ENCODE measurements at regions not wholly inside any gene's neighbourhood (a gene's known extent, or its start where the extent isn't known, plus 50 kb on each side); places are given as distances from the start of the nearest gene placed in this dataset.

DNA sequence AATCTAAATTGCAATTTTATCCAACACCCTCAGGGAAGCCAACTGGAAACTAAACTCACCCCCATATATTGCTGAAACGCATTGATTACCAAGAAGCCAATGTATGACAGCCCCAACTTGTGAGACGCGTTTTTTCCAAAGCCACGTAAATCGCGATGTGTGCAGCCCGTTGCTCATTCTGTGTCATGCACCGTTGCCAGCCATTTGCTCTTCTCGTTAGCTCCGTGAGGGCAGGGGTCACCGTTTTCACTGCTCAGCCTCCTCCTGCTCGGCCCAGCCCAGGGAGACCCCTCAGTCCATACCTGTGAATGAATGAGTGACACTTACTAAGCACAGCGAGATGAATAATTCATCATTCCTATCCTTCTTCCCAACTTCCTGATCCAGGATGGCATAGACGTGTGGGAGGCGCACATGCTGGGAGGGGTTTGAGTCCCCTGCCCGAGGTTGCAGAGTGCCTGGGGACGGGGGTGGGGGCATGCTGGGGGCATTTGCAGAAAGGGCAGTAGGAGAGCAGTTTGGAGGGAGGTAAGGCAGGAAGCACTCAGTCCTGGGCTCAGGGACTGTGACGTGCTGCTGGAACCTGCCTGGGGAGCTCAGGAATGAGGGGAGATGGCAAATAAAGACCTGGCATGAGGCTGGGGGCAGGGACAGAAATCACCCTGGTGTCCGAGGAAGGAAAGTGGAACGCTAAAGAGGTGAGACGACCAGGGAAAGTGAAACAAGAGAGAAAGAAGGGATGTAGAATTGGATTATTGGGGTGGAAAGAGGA lies 104.2 kb upstream of the SDK1 start:
- TF ChIP-seq FOXM1 (IDR thresholded peaks at IDR 0.05; ENCODE audit: borderline replicate concordance, low read depth) (no peak), EP300 (IDR thresholded peaks at IDR 0.05; ENCODE audit: borderline replicate concordance) (no peak), EGR1 (IDR thresholded peaks at IDR 0.05) (no peak), RAD21 (IDR thresholded peaks at IDR 0.05; ENCODE audit: low read depth) (no peak)
- TF ChIP-seq, protein P1, sequence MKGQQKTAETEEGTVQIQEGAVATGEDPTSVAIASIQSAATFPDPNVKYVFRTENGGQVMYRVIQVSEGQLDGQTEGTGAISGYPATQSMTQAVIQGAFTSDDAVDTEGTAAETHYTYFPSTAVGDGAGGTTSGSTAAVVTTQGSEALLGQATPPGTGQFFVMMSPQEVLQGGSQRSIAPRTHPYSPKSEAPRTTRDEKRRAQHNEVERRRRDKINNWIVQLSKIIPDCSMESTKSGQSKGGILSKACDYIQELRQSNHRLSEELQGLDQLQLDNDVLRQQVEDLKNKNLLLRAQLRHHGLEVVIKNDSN (IDR thresholded peaks at IDR 0.05), result no peak
- TF ChIP-seq, protein P2, sequence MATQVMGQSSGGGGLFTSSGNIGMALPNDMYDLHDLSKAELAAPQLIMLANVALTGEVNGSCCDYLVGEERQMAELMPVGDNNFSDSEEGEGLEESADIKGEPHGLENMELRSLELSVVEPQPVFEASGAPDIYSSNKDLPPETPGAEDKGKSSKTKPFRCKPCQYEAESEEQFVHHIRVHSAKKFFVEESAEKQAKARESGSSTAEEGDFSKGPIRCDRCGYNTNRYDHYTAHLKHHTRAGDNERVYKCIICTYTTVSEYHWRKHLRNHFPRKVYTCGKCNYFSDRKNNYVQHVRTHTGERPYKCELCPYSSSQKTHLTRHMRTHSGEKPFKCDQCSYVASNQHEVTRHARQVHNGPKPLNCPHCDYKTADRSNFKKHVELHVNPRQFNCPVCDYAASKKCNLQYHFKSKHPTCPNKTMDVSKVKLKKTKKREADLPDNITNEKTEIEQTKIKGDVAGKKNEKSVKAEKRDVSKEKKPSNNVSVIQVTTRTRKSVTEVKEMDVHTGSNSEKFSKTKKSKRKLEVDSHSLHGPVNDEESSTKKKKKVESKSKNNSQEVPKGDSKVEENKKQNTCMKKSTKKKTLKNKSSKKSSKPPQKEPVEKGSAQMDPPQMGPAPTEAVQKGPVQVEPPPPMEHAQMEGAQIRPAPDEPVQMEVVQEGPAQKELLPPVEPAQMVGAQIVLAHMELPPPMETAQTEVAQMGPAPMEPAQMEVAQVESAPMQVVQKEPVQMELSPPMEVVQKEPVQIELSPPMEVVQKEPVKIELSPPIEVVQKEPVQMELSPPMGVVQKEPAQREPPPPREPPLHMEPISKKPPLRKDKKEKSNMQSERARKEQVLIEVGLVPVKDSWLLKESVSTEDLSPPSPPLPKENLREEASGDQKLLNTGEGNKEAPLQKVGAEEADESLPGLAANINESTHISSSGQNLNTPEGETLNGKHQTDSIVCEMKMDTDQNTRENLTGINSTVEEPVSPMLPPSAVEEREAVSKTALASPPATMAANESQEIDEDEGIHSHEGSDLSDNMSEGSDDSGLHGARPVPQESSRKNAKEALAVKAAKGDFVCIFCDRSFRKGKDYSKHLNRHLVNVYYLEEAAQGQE (IDR thresholded peaks at IDR 0.05; ENCODE audit: low read depth), result no peak
